Erythroblast (primary cell): ENCODE measurements at regions not wholly inside any gene's neighbourhood (a gene's known extent, or its start where the extent isn't known, plus 50 kb on each side); places are given as distances from the start of the nearest gene placed in this dataset.

Source experiments
- GATA1 ChIP-seq: IDR thresholded peaks from 2 replicates; pipeline ENCODE4 v1.6.1; 2011; ENCODE audit warnings: low read depth, mild to moderate bottlenecking, control low read depth, low read length, moderate library complexity
- POLR2A ChIP-seq: IDR thresholded peaks from 2 replicates; pipeline ENCODE4 v1.6.1; 2011; ENCODE audit warnings: mild to moderate bottlenecking, low read length

DNA sequence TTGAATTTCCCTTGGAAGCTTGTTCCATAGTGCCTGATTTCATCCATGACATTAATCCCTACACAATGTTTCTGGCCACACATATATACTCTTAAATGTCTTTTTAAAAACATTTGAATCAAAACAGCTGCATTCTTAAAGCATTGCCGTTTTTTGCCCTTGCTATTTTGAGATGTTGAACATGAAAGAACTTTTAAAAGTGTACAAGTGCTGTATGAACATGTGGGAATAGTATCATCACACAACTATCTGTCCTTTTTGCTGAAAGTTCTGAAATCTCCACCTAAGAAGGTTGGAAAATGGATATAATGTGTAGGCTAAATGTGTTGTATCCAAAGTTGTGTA, 318.7 kb upstream of the UBE2E3 start:
- TF ChIP-seq POLR2A (no peak), GATA1 (no peak)
